ENCODE measurements at regions not wholly inside any gene's neighbourhood (a gene's known extent, or its start where the extent isn't known, plus 50 kb on each side); places are given as distances from the start of the nearest gene placed in this dataset.

GRCh38 chr3:178181088-178181487 lies 355.1 kb upstream of the KCNMB2 start:
- Histone ChIP-seq H3K27ac (peak overlapping the region in 1 of 2 donors; percentile 62), H3K36me3 (no peaks in the 10 kb centered on the region), H3K4me1 (peaks cover 0 to 13% of the 10 kb centered on the region in 2 donors), H3K27me3 (no peaks in the 10 kb centered on the region), H3K4me3 (no peak overlapping the region), H3K9me3 (no peaks in the 10 kb centered on the region)
- no peak for TF ChIP-seq CTCF (IDR thresholded peaks at IDR 0.05)
- no peak for DNase-seq (ENCODE audit: low spot score)

- no peaks in the 10 kb centered on the region for H3K36me3 ChIP-seq
- peak overlapping the region in 1 of 2 donors; percentile 62 for H3K27ac ChIP-seq
- no peak overlapping the region for H3K4me3 ChIP-seq
- peaks cover 0 to 13% of the 10 kb centered on the region in 2 donors for H3K4me1 ChIP-seq
- no peaks in the 10 kb centered on the region for H3K27me3 ChIP-seq
- no peak for DNase-seq (ENCODE audit: low spot score)
- TF ChIP-seq CTCF (IDR thresholded peaks at IDR 0.05), result no peak
- H3K9me3 ChIP-seq, result no peaks in the 10 kb centered on the region
These were observed 354.5 kb upstream of the KCNMB2 start for GRCh38 chr3:178181784-178182183.

- peaks cover 0 to 13% of the 10 kb centered on the region in 2 donors for H3K4me1 ChIP-seq
- no peaks in the 10 kb centered on the region for H3K9me3 ChIP-seq
- TF ChIP-seq CTCF (IDR thresholded peaks at IDR 0.05), result no peak
- no peak for DNase-seq (ENCODE audit: low spot score)
- no peaks in the 10 kb centered on the region for H3K27me3 ChIP-seq
- H3K36me3 ChIP-seq, result no peaks in the 10 kb centered on the region
- peak overlapping the region in 1 of 2 donors; percentile 62 for H3K27ac ChIP-seq
- H3K4me3 ChIP-seq, result no peak overlapping the region
These were observed 353.9 kb upstream of the KCNMB2 start for GRCh38 chr3:178182337-178182779.

GRCh38 chr3:178184833-178185232 lies 351.4 kb upstream of the KCNMB2 start:
- Histone ChIP-seq H3K4me1 (peaks cover 0 to 13% of the 10 kb centered on the region in 2 donors), H3K4me3 (no peak overlapping the region), H3K27me3 (no peaks in the 10 kb centered on the region), H3K27ac (no peak overlapping the region), H3K36me3 (no peaks in the 10 kb centered on the region), H3K9me3 (no peaks in the 10 kb centered on the region)
- TF ChIP-seq CTCF (IDR thresholded peaks at IDR 0.05), result no peak
- DNase-seq (ENCODE audit: low spot score), result no peak

- H3K9me3 ChIP-seq, result no peaks in the 10 kb centered on the region
- no peak overlapping the region for H3K27ac ChIP-seq
- H3K27me3 ChIP-seq, result no peaks in the 10 kb centered on the region
- no peak overlapping the region for H3K4me3 ChIP-seq
- no peak for TF ChIP-seq CTCF (IDR thresholded peaks at IDR 0.05)
- peaks cover 0 to 13% of the 10 kb centered on the region in 2 donors for H3K4me1 ChIP-seq
- DNase-seq (ENCODE audit: low spot score), result no peak
- H3K36me3 ChIP-seq, result no peaks in the 10 kb centered on the region
These were observed 349.6 kb upstream of the KCNMB2 start for GRCh38 chr3:178186666-178187065.

GRCh38 chr3:178189854-178190253 lies 346.4 kb upstream of the KCNMB2 start:
- H3K4me3 ChIP-seq, result no peak overlapping the region
- no peak overlapping the region for H3K27ac ChIP-seq
- H3K9me3 ChIP-seq, result peaks cover 0 to 6% of the 10 kb centered on the region in 2 donors
- no peak for TF ChIP-seq CTCF (IDR thresholded peaks at IDR 0.05)
- DNase-seq (ENCODE audit: low spot score), result no peak
- H3K27me3 ChIP-seq, result no peaks in the 10 kb centered on the region
- H3K4me1 ChIP-seq, result peaks cover 0 to 5% of the 10 kb centered on the region in 2 donors
- H3K36me3 ChIP-seq, result no peaks in the 10 kb centered on the region
